Esophagus mucosa (tissue), 1 donor: ENCODE measurements at regions not wholly inside any gene's neighbourhood (a gene's known extent, or its start where the extent isn't known, plus 50 kb on each side); places are given as distances from the start of the nearest gene placed in this dataset.

Experiments
- ATAC-seq: fragments of 200-7000 bp; cut with Tn5 transposase; one replicate; pipeline ENCODE4 v1.9.1; 2020
- donor health status: DM: yes; HTN: yes; CAD: no.

DNA sequence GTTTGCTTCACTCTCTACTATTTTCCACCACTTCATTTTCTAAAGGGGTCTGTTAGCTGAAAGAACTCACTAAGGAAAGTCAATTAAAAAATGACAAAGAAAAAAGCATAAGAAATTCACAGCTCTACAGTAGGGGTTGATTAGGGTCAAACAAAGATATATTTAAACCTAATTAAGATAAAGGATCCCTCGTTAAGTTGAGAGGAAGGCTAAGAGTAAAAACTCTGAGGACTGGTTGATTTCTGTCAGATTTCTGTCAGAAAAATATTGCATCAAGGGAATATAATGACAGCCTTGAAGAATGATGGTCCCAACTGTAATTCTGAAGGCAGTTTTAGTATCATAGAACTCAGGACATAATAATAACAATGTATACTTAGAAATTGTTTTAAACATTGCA, 218.0 kb downstream of the QDPR start:
- ATAC-seq: no peak

DNA sequence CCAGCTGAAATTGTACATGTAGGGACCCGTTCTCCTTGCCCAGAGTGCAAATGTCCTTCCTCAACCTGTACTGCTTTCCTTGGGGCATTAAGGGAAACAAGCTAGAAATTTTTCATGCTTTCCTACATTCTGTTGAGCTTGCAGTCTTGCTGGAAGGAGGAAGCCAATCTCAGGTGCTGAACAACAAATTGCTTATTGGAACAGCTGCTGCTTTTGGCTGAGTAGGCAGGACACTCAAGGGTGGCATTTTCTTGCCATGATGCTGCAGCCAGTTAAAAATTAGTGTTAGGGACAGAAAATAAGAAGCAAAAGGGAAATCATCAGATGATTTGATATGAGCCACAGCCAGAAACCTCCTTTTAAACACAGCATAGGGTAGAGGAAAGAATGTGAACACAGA, 223.7 kb downstream of the QDPR start:
- no peak for ATAC-seq

DNA sequence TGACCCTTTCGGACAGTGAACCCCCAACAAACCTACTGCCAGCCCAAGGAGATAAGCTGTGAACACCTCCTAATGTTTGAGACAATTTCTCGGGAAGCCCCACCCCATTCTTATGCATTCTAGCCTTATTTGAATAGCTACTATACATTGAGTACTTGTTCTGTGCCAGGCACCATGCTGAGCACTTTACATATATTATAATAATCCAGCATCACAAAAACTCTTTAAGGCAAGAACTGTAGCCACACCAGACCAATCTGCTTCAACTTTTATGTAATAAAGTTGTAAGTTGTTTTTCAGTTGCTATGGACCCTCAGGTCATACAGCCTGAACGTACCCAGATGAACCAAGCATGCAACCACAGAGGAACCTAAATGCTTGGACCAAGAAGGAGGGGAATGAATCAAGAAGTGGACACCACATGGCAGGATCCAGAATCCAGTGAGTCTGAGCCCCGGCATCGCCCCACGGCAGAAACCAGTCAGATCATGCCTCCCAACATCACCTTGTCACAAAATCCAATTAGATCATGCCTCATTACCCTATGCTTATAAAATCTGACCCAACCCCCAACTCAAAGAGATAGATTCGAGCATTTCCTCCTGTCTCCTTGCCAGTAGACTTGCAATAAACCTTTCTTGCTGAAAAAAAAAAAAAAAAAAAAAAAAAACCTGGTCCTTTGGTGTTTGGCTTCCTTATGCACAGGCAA, 225.0 kb downstream of the QDPR start:
- no peak for ATAC-seq

DNA sequence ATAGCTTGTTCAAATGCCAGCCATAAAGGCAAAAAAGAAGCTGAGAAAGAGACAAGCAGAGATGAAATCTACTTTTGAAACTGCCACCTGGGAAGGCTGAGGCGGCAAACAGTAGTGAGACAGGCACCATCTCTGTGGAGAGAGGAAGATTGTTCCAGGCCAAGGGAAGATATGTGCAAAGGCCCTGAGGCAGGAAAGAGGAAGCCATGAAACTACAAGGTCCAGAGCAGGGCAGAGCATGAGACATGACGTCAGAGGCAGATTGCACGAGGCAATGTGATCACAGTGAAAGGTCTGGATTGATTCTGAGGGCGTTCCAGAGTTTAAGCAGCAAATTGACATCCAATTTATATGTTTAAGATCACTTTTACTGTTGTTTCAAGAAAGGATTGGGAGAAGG, 226.1 kb downstream of the QDPR start:
- ATAC-seq: no peak

DNA sequence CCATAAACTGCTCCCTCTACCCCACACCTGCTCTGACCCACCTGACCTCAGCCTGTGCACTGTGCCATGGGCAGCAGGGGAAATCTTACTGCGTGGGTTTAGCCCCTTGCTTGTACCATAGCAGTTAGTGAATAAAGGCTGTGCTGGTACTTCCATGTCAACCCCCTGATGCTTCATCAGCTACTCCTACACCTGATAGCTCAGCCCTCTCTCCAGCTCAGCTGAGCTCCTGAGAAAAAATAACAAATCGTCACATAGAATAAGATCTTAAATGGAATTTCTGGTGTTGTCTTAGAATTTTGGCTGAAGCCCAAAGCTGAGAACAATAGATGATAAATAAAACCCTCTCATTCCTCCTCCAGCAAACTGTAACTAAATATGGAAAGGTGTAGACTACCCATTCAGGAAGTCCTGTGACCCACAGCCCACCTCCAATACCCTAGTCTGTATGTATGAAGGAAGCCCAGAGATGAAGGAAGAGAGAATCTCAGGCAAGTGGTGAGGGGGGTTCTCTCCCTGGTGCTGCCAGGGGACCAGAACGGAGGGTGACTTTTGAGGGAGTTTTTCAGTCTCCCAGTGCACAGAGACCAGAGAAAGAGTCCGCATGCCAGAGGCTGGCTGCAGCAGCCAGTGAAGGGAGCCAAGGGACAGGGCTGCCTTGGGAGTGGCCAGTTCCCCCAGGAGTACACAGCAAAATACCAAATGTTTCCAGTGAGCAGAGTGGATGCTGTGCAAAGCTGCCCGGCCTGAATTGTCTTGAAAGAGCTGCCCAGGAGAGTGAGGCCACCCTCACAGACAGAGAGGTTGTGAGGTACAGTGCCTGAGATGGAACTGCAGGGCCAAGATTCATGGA, 227.3 kb downstream of the QDPR start:
- no peak for ATAC-seq

GRCh38 chr4:17283832-17284231, 228.1 kb downstream of the QDPR start:
- ATAC-seq: no peak

GRCh38 chr4:17283251-17283650, 228.6 kb downstream of the QDPR start:
- no peak for ATAC-seq

GRCh38 chr4:17280261-17281018, 231.4 kb downstream of the QDPR start:
- ATAC-seq: no peak

GRCh38 chr4:17276776-17277175, 235.1 kb downstream of the QDPR start:
- ATAC-seq: no peak

GRCh38 chr4:17275836-17276235, 236.1 kb downstream of the QDPR start:
- ATAC-seq: no peak

DNA sequence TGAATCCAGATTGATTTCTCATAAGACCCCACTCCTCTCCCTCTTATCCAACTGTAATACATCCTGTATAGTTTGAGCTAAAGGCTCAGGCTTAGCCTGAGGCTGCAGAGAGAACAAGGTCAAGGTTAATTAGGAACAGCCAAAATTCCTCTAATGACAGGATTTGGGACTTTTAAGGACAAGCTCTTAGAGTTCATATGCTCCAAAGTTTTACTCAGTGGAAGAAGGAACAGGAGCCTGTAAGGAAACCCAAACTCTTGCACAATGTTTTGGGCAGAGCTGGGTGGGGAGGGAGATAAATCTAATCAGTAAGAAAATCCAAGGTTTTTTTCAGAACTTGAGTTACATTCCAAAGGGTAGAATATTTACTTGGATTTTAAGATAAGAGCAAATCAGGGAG, 238.8 kb downstream of the QDPR start:
- no peak for ATAC-seq

DNA sequence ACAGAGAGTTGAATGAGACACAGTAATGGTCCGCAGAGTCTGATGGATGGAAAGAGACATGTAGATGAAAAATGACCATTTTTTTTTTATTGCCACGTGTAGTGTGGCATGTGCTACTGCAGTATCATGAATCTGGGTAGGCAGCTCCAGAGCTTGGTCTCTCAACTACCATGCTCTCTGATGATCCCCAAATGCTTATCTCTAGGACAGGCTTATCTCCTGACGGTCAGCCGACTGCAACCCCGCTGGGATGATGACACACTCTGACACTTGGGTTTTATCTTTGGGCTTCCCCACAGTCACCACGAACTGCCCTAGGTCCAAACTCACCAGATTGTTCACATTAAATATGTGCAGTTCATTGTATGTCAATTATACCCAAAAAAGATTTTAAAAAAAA, 239.7 kb downstream of the QDPR start:
- ATAC-seq: no peak

GRCh38 chr4:17265653-17266052, 246.2 kb downstream of the QDPR start:
- no peak for ATAC-seq

GRCh38 chr4:17265139-17265538, 246.8 kb downstream of the QDPR start:
- ATAC-seq: no peak

DNA sequence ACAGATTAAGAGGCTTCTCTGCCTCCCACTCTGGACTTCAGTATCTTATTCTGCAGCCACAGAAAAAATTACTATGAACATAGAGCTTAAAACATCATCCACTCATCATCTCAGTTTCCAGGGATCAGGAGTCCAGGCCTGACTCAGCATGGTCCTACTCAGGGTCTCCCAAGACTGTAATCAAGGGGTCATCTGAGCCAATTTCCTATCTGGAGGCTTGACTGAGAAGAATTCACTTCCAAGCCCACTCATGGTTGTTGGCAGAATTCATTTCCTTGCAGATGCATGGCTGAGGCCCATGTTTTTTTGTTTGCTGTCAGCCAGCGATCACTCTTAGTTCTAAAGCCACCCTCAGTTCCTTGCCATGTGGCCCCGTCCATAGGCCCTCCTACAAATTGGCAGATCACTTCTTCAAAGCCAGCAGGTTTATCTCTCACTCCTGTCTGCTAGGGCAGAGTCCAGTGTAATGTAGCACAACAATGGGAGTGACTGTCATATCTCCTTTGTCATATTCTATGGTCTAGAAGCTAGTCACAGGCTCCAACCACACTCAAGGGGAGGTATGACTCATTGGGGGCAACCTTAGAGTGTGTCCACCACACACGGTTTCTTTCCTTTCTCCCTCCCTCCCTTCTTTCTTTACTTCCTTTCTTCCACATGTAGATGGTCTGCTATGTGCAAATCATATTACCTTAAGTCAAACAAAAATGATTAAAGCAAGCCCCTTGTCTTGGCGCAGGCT, 251.6 kb downstream of the QDPR start:
- ATAC-seq: no peak

- ATAC-seq: no peak
Observed at GRCh38 chr4:17258106-17258505, 253.8 kb downstream of the QDPR start.

- no peak for ATAC-seq
Observed at GRCh38 chr4:17252131-17252530, 259.8 kb downstream of the QDPR start.

GRCh38 chr4:17251101-17251500, 260.8 kb downstream of the QDPR start:
- ATAC-seq: no peak

GRCh38 chr4:17250591-17250990, 261.3 kb downstream of the QDPR start:
- no peak for ATAC-seq

- ATAC-seq: no peak
Observed at GRCh38 chr4:17246656-17247055, 265.2 kb downstream of the QDPR start.

GRCh38 chr4:17241835-17242234, 270.1 kb downstream of the QDPR start:
- no peak for ATAC-seq

DNA sequence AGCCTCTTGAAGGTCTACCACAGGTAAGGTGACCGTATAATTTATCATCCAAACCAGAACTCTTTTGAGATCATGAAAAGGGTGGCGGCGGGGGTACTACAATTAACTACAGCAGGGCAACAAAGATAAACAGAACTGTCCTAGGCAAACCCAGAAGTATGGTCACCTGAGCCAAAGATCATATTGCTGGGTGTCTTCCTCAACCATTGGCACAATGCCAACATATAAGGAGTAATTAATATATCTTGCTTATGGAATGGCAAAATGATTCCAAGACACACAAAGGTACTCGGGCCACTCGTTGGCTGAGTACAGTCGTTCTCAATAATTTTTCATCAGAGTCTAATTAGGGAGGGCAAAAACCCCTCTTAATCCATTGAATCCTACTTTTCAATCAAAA, 273.3 kb downstream of the QDPR start:
- no peak for ATAC-seq

DNA sequence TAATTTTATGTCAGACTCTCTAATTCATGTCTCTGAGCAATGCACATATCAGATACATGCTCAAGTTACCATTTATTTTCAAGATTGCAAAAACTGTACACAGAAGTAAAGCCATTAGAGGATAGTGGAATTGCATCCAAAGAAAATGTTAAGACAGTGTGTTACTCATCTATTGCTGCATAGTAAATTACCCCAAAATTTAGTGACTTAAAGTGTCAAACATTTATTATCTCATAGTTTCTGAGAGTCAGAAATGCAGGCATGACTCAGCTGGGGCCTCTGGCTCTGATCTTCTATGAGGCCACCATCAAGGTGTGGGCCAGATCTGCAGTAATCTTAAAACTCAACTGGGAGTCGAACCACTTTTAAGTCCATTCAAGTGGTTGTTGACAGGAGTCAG, 275.2 kb downstream of the QDPR start:
- no peak for ATAC-seq
